Keratinocyte (primary cell): ENCODE measurements at regions not wholly inside any gene's neighbourhood (a gene's known extent, or its start where the extent isn't known, plus 50 kb on each side); places are given as distances from the start of the nearest gene placed in this dataset.

Source experiments
- EZH2 ChIP-seq: IDR thresholded peaks from one replicate; pipeline ENCODE4 v1.6.1; 2012; ENCODE audit warnings: inconsistent platforms, mild to moderate bottlenecking, low read length, moderate library complexity
- TF ChIP-seq, protein P1 (sequence below), 3 experiments: IDR thresholded peaks in 1 of 3; conservative IDR thresholded peaks in 1 of 3; optimal IDR thresholded peaks in 1 of 3; 2 replicates in 2 of 3; 3 replicates in 1 of 3; pipeline versions ENCODE3 to v1.5.1; 2011; ENCODE audit warnings: low read length in 3 of 3, mild to moderate bottlenecking in 3 of 3, moderate library complexity in 2 of 3, control low read depth in 1 of 3, inconsistent platforms in 1 of 3; ENCODE audit not compliant: insufficient read depth in 2 of 3; ENCODE audit errors: extremely low read depth in 1 of 3

DNA sequence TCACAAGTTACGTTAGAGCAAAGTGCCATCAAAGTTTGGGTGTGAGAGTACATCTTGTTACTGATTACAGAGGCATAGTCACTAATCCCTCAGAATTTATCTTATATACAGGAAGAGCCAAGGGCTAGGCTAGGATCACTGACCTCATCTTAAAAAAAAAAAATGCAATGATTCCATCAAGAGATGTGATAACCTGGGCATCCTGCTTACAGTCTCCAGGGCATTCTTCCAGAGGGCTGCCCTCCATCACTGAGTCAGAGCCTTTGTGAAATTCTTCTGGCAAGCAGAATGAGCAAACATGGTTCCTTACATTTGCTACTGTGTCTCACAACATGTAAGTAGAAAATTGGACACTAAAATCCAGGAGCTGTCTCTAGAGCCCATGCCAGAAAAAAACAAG, 410.6 kb downstream of the ZFHX3 start:
- TF ChIP-seq, protein P1, sequence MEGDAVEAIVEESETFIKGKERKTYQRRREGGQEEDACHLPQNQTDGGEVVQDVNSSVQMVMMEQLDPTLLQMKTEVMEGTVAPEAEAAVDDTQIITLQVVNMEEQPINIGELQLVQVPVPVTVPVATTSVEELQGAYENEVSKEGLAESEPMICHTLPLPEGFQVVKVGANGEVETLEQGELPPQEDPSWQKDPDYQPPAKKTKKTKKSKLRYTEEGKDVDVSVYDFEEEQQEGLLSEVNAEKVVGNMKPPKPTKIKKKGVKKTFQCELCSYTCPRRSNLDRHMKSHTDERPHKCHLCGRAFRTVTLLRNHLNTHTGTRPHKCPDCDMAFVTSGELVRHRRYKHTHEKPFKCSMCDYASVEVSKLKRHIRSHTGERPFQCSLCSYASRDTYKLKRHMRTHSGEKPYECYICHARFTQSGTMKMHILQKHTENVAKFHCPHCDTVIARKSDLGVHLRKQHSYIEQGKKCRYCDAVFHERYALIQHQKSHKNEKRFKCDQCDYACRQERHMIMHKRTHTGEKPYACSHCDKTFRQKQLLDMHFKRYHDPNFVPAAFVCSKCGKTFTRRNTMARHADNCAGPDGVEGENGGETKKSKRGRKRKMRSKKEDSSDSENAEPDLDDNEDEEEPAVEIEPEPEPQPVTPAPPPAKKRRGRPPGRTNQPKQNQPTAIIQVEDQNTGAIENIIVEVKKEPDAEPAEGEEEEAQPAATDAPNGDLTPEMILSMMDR (optimal IDR thresholded peaks at IDR 0.05 in 1 of 3, IDR thresholded peaks at IDR 0.05 in 1 of 3, conservative IDR thresholded peaks at IDR 0.05 in 1 of 3; ENCODE audit: extremely low read depth in 1 of 3, insufficient read depth in 2 of 3, low read length in 3 of 3), result no peak
- no peak for TF ChIP-seq EZH2
